GM19238 (cell line): ENCODE measurements at regions not wholly inside any gene's neighbourhood (a gene's known extent, or its start where the extent isn't known, plus 50 kb on each side); places are given as distances from the start of the nearest gene placed in this dataset.
"Not testable (repeated sequence)": the region's sequence is repeated elsewhere in the genome, so short reads cannot be mapped to it uniquely, and the experiment has no call there.

ENCODE experiments used
- DNase-seq: peaks from one replicate; pipeline ENCODE4 v3.0.0; 2011; ENCODE audit warnings: low spot score; ENCODE audit not compliant: insufficient read length

DNA sequence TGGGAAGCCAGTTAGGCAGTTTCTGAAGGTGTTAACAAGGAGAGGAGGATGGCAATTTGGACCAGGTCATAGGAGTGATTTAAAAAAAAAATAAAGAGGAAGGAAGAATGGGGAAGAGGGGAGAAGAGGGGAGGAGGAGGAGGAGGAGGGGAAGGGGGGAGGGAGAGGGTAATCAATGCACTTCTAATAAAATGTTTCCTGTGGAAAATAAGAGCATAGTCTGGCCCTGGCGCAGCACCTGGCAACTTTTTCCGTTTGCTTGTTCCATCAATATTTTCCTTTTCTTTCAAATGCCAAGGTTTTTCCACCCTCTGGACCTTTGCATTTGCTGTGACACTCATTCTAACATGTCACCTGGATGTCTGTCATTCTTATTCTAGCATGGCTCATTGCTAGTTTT is 308.2 kb downstream of the PPP1R3A start:
- DNase-seq, result no peak

DNA sequence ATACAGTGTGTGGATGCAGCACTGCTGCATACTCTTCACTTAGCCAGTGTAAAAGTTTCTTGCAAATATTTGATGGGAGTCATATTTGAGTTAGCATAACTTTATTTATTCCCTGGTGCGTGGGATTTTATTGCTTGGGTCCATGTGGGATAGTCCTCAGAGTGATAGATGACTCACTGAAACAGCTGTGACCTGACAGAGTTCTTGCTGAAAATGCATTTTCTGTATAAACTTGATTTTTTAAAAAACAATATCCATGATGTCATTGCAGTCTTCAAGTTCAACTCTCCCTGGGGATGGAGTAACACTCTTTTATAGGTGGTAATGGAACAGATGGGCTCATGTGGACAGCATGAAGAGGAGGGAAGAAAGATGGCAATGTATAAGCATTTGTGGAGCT is 310.0 kb downstream of the PPP1R3A start:
- DNase-seq, result no peak

- no peak for DNase-seq
Observed at GRCh38 chr7:113606325-113606724, 312.5 kb downstream of the PPP1R3A start.

DNA sequence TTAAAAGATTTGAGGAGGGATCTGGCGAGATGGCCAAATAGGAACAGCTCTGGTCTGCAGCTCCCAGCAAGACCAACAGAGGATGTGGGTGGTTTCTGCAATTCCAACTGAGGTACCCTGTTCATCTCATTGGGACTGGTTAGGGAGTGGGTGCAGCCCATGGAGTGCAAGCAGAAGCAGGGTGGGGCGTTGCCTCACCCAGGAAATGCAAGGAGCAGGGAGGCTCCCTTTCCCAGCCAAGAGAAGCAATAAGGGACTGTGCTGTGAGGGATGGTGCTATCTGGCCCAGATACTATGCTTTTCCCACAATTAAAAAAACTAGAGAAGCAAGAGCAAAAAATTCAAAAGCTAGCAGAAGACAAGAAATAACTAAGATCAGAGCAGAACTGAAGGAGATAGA is 318.4 kb downstream of the PPP1R3A start:
- DNase-seq, result not testable (repeated sequence)

GRCh38 chr7:113593455-113593854 is 325.4 kb downstream of the PPP1R3A start:
- not testable (repeated sequence) for DNase-seq

DNA sequence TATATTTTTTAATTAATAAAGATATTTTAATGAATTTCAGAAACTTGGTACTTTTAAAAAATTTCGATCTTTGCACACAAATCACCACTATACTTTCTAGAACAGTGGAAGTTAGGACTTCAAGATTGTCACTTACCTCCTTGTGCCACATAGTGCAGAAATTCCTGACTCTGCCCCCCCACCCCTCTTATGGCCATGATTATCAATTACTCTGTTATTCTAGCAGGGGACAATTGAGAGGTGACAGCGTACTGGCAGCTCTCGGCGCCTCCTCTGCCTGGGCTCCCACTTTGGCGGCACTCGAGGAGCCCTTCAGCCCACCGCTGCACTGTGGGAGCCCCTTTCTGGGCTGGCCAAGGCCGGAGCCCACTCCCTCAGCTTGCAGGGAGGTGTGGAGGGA is 325.9 kb downstream of the PPP1R3A start:
- not testable (repeated sequence) for DNase-seq

DNA sequence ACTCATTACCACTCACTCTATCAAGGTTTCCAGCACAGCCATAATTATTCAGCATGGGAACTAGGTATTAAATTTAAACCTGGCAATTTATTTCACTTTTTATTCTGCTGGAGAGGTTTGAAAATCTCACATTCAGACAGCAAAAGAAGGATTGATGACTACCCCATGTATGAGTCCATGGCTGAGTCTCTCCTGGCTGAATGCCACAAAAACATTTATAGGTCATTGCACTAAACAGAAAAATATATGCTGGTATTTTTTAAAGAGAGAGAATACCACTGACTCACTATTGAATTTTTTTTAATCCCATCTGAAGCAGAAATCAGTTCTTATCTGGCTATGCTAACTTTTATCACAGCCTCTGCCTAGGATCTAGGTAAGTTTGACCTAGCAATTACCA is 336.3 kb downstream of the PPP1R3A start:
- no peak for DNase-seq

GRCh38 chr7:113563257-113563656 is 355.6 kb downstream of the PPP1R3A start:
- DNase-seq, result not testable (repeated sequence)

- DNase-seq, result no peak
Observed at GRCh38 chr7:113562801-113563200, 356.0 kb downstream of the PPP1R3A start.

GRCh38 chr7:113562242-113562641 is 356.6 kb downstream of the PPP1R3A start:
- no peak for DNase-seq

DNA sequence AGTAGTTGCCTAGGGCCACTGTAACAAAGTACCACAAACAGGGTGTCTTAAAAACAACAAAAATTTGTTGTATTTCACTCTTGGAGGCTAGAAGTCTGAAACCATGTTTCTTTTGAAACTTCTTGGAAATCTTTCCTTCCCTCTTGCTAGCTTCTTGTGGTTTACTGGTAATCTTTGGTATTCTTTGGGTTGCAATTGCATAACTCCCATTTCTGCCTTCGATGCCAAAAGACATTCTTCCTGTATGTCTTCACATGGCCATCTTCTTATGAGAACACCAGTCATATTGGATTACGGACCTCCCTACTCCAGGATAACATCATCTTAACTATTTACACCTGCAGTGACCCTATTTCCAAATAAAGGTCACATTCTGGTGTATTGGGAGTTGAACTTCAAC is 357.4 kb downstream of the PPP1R3A start:
- no peak for DNase-seq

DNA sequence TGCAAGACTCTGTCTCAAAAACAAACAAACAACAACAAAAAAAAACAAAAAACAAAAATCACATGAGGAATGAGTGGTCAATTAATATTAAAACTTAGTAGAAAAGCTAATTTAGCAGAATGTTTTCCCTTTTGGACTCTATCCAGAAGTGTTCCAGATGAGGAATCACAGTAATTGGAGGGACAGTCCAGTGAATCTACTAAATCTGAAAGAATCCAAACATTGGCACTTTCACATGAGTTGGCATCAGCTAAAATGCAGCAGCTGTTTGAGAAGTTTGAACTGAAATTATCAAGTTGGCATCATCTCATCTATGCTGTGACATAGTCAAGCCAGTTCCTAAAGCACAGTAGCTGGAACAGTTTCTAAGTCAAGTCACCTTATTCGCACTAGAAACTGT is 367.8 kb downstream of the PPP1R3A start:
- DNase-seq, result no peak

GRCh38 chr7:113548561-113548960 is 370.2 kb downstream of the PPP1R3A start:
- DNase-seq, result no peak

DNA sequence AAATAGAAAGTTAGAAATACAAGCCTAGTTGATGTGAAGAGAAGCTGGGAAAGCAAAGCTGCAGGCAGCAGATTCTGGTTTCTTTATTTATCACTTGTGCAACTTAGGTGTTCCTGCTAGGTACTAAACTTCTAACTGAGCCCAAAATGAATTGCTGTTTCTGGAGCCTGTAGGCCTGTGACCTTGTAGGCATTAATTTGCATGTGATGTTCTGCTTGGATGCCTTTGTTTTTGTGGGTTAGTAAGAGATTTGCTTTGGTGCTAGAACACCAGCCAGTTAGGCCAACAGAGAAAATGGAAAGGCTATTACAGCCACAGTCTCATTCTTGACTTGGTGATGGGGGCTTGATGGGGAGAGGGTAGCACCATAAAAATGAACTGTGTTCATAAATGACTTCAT is 370.7 kb downstream of the PPP1R3A start:
- DNase-seq, result no peak

DNA sequence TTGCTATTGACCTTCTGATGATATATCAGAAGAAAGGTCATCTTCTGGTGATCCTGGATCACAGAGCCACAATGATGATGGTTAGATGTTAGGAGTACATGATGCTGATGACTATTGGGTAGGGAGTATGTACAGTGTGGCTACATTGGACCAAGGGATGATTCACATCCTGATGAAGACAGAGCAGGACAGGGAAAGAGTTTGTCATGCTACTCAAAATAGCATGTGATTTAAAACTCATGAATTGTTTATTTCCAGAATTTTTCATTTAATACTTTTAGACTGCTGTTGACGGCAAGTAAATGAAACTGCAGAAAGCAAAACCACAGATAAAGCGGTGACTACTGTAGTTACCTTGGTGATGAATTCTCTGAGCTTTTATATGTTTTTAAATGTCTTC is 397.3 kb downstream of the PPP1R3A start:
- DNase-seq, result no peak

DNA sequence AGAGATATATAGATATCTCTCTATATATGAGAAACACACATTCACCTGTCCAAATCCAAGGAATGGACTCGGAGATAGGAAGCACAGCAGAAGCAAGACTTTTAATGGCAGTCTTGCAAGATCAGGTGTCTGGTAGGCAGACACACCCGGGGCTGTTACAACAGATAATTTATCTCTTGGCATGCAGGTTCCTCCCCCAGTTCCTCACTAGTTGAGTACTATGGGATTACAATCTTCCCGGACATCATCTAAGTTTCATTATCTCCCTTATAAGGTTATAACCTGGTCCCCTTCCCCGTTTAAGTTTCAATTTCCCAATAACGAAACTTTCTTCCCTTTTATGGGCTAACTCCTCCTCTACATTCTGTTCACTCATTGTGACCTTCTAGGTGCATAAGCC is 399.3 kb downstream of the PPP1R3A start:
- no peak for DNase-seq

DNA sequence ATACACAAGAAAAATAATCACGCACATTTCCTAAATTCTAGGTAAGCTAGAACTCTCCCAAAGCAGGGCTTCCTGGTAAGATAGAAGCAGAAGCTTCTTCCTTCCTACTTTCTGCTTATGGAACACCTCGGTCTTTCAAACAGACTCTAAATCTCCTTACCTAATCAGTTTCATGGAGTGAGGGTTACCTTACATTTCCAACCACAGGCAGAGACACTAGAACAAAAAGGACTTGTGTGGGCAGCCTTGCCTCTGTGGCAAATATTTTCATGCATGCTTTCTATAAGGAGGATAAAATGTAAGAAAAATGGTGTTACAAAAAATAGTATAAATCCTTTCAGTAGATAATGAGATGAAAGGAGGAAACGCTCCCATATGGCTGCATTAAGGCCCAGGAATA is 386.3 kb upstream of the SMIM30 start:
- DNase-seq, result no peak

- DNase-seq, result no peak
Observed at GRCh38 chr7:113504142-113504541, 385.8 kb upstream of the SMIM30 start.

GRCh38 chr7:113496586-113496985 is 378.2 kb upstream of the SMIM30 start:
- DNase-seq, result not testable (repeated sequence)

DNA sequence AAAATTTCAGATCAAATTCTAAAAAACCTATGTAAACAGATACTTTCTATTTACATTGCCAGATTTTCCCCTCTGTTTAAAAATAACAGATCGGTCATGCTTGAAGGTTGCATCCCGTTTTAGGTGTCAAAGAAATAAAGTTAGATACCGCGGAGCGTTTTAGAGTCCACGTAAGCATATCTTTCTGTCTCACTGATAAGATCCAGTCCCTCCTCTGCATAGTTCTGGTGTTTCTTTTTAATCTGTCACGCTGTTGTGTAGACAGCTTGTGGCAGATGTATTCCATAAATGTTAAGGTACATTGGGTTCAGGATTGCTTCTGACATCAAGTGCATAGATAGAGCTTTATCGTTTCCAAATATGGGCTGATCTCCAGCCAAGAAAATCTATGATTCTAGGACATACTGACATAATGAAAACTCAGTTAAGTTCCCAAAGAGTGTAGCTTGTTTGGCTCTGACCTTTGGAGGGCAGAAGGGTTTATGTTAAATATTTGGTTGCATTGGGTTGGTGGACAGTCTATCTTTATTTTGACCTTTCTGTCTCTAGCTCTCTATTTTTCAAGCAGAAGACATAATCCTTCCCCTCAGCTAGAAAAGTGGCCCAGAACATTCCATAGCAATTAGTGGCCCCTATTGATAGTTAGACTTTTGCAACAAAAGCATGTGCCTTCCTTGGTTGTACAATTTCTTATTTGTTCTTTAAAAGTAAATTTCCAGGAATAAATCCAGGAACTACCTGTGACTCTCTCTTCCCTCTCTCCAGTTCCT is 376.6 kb upstream of the SMIM30 start:
- DNase-seq, result not testable (repeated sequence)

GRCh38 chr7:113491305-113491704 is 373.0 kb upstream of the SMIM30 start:
- no peak for DNase-seq

- no peak for DNase-seq
Observed at GRCh38 chr7:113487925-113488731, 369.8 kb upstream of the SMIM30 start.

DNA sequence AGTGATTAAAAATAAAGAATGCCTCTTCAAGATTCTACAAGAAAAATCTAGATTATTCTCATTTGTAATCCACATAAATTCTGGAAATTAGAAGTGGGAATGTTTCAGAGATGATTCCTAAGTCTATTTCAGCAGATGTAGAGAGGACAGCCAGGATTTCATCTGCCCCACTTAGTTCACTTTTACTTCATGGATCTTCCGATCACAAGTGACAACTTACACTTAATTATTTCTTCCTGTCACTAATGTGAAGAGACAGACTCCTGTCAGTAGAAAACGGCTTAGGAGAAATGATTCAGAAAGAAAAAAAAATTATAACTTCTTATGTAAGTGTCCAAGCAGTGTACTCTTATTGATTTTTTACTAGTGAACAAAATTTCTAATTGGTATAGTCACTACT is 368.2 kb upstream of the SMIM30 start:
- no peak for DNase-seq
